GM19240 (cell line): ENCODE measurements at regions not wholly inside any gene's neighbourhood (a gene's known extent, or its start where the extent isn't known, plus 50 kb on each side); places are given as distances from the start of the nearest gene placed in this dataset.

ENCODE experiments used
- DNase-seq: peaks from one replicate; pipeline ENCODE4 v3.0.0; 2011; ENCODE audit warnings: low spot score; ENCODE audit not compliant: insufficient read length

GRCh38 chr14:97840159-97840558 is 1043.0 kb downstream of the VRK1 start:
- no peak for DNase-seq

DNA sequence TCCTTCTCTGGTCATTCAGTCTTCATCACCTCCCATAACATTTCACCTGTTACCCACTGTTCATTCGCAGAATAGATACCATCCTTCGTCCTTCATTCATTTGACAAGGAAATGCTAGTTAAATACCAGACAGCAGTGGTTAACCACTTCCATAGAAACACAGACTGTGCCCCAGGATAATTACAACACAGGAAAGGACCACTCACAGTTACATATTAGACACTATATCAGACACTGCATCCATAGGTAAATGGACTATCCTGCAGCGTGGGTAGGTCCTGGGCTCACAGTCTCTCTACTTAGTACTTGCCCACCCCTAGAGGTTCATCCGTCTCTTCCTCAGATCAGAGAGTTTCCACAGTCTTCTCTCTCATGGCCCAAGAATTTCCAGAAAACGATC is 1044.6 kb downstream of the VRK1 start:
- no peak for DNase-seq

DNA sequence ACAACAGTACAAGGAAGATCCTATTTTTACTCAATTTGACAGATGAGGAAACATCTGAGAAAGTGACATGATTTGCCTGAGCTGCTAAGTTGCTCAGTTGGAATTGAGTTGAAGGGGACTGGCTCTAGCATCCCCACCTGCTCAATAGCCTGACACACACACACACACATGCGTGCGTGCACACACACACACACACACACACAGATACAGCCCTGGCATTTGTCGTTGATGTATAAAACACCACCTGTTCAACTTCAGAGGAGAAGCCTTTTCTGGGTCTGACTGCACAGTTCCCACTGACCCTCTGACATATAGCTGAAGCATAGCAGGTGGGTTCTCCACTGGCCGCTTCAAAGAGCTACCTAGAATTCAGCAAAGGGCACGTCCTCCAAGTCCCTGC is 1045.9 kb downstream of the VRK1 start:
- DNase-seq: no peak

DNA sequence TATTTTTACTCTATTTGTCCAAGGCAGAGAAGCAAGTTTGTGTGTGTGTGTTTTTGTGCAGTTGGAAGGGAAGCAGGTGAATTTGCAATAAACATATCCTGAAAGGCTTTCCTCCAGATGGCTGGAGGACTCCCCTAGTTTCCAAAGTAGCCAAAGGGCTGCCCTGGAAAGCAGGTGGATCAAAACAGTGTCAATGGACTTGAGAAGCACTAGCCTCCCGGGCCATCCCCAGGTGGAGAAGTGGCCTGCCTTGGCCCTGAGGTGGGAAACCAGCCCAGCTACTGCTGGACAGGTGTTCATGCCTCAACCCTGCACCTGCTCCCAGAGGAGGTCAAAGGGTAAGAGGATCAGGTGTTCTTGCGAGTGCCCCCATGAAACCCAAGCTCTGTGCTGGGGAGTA is 1046.9 kb downstream of the VRK1 start:
- DNase-seq: no peak

DNA sequence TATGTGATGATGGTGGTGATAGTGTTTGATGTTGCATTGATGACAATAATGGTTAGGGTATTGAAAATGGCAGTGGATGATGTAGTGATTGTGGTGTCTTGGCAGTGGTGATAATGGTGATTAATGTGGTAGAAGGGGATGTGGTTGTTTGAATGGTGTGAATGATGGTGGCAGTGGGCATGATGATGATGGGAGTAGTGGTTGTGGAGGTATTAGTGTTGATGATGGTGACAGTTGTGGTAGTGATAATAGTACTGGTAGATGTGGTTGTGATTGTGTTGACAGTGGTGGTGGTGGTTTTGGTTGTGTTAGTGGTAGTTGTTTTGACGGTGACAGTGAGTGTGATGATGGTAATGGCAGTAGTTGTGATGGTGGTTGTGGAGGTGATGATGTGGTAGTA is 1049.0 kb downstream of the VRK1 start:
- DNase-seq: no peak

DNA sequence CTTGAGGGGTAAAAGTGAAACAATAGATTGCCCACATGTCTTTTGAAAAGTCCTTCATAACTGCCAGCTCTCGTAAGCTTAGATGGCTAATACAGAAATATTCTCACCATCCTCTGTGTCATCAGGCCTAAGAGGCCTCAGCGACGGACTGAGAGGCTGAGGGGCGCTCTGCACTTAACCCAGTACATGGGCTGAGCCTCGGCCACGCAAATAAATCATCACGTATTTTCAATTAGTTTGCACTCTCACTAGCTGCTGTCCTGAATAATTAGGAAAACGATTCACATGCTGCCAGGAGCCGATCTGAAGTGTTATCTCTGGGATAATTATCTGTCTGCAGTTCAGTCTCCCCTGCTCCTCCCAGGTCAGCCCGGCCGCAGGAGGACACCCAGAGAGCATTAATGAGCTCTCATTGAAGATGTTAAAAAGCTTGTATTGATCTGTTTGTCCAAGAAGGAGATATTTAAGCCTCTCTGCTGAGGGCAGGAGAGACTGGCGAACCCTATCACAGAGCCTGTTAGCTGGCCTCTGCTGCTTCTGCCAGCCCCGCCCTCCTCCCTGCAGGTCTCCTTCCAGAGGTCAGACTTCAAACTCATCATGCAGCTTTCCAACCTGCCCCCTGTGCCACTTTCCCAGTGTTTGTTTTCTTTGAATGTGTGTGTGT is 1051.3 kb downstream of the VRK1 start:
- DNase-seq: no peak

DNA sequence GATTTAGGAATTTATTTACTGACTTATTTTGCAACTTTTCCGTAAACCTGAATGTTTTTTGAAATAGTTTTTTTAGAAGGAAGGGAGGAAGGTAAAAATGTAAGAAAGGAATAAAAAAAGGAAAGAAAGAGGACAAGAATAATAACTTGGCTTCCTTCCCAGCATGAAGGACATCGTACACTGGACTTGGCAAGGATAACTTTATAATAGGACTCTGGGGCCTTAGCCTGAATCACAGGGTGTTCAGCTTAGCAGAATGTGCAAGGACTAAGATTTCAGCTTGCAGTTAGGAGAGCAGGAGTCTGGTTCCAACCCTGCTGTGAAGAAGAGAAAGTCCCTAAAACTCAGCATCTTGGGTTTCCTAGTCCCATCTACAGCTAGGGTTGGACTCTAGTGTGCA is 1053.3 kb downstream of the VRK1 start:
- DNase-seq: no peak

GRCh38 chr14:97850886-97851285 is 1053.7 kb downstream of the VRK1 start:
- DNase-seq: no peak

DNA sequence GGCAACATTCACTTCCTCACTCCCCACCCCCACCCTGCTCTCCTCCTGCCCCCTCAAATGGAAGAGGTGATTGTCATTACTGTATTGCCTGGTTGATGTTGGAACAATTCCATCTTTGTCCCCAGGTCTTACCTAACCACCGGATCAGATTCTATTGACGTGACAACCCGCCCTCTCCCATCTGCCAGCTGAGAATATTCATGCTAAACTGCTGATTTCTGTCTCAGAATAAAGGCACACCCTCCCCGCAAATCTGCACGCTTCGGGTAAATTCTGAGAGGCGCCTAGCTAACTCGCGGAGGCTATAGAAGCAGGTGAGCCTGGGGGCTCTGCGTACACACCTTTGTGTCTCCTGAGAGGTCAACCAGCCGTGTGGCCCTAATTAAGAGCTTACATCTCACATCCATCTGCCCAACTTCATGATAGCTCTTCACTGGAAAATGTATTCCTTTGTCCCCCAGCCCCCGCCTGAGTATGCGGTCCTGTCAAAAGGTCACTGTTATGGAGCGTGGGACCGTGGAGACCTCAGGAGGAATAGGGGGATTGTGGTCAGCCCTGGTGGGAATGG is 1054.3 kb downstream of the VRK1 start:
- DNase-seq: no peak

- no peak for DNase-seq
Observed at GRCh38 chr14:97854918-97855317, 1057.7 kb downstream of the VRK1 start.

DNA sequence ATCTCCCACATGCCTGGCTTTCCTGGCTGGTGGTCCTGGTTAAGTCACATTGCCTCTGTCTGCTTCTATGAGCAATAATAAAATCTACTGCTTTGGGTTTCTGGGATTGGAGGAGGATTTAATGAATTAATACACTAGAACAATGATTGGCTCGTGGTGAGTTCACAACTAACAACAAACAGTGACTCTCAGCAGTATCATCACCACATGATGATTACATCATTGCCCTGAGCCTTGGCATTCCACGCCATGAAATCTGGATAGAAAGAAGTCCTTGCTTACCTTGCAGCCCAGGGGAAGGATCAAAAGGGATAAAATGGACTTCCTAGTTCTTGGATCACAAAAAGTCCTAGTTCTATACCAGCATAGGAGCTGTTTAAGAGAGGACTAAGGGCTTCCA is 1069.0 kb downstream of the VRK1 start:
- DNase-seq: no peak

GRCh38 chr14:97866664-97867063 is 1069.5 kb downstream of the VRK1 start:
- DNase-seq: no peak

- no peak for DNase-seq
Observed at GRCh38 chr14:97873291-97873690, 1076.1 kb downstream of the VRK1 start.

- no peak for DNase-seq
Observed at GRCh38 chr14:97874394-97874793, 1077.2 kb downstream of the VRK1 start.

DNA sequence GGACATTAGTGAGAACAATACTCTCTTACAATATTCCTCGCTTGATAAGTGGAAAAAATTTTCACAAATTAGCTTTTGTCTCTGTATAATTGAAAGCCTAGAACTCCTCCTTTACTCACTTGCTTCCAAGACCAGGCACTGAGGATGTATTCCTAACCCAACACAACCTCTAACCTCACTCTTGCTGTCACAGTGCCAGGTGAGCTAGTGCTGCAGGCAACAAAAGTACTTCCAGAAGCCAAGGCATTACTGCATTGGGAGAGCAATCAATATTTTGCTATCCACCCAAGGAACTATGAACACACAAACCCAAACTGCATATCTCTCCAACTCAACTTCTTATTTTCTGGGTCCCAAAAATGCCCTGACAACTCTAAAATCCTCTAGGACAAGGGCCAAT is 1081.0 kb downstream of the VRK1 start:
- DNase-seq: no peak

DNA sequence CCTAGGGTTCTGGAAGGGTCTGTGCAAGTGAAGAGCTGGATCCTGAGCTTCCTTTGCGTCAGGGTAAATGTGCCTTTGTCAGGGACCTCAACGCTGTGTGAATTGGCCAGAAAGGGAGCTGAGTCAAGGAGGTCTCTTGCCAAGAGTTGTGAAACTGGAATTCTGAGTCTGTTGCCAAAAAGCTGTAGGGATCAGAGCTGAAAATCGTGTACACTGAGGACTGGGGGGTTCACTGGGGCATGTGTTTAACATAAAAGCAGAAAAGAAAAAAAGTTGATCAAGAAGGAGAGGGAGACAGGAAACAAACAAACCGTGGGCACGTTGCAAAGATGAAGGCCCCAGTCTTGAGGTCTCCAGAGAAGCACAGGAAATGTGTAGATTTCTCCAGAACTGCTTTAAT is 1081.5 kb downstream of the VRK1 start:
- no peak for DNase-seq

- no peak for DNase-seq
Observed at GRCh38 chr14:97887690-97888089, 1090.5 kb downstream of the VRK1 start.

DNA sequence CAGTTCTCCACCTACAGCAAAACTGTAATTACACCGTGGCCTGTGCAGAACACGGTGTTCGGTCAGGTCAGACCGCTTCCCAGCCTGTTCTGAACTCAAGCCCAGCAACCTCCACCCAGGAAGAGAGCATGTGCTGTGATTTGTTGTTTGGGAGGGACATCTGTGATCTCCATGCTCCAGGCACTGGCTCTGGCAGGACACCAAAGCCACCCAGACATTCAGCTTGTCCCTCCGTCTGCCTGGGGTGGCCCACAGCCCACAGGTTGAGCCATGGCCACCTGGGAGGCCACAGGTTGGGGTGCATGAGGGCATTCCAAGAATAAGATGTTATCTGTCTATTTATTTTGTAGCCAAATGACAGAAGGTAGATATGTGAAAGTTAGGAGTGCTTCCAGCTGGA is 1091.1 kb downstream of the VRK1 start:
- DNase-seq: no peak

GRCh38 chr14:97891515-97891914 is 1094.3 kb downstream of the VRK1 start:
- no peak for DNase-seq

DNA sequence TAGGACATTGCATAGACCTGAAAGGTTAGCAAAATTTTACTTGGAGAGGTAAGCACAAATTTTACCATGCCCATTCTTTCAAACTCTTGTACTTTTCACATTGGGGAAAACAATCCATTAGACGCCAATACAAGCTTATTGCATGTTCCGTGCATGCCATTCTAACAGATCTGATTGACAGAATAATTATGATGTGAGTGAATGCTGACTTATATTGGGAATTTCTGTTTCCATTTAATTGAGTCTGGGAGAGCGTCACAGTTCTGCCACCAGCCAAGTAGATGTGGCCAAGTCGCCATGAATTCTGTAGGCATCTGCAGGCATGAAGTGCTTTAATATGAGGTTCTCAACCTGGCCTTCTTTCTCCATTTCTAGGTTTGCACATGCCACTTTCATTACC is 1097.4 kb downstream of the VRK1 start:
- no peak for DNase-seq

DNA sequence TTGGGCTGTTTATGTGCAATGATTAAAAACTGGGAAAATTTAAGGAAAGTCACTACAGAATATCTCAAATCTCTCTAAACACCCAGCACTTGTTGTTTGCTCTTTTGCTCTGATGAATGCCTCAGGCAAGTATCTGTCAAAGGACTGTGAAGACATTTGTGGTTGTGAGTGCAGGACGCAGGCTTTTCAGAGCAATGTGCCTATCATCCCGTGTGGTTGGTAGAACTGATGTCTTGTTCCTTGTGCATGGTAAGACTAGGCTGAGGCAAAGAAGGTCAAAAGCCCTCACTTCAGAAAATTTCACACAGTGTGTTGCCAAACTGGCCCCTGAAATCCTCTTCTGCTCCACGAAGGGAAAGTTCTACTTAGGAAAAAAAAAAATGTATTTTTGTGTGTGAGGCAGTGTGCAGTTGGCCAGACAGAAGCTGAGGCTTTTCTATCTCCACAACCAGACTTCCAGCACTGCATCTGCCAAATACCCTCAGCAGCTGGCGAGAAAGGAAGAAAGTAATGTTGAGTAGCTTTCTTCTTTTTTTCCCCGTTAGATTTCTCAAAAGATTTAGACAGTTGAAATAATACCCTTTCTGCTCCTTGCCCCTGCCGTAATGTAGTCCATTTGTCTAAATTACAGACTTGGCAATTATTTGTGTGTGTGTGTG is 1103.1 kb downstream of the VRK1 start:
- DNase-seq: no peak

DNA sequence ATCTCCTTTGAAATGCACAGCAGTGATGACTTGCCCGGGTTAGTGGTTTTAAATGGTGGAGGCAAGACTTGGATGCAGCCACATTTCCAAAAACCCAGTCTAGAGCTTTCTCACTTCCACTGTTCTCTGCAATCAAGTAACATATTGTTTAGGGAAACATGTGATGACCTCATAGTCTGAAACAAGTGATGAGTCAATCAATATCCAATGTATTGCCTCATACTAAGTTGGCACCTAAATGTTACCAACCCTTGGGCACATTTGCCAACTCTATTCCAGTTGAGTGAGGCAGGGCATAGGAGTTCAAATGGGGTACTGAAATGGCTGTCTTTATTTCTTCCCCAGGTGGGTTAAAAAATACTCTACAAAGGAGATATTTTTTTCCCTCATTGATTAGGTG is 1105.4 kb downstream of the VRK1 start:
- DNase-seq: no peak

- no peak for DNase-seq
Observed at GRCh38 chr14:97903821-97904220, 1106.6 kb downstream of the VRK1 start.
